SKM-1 treated with dmso at 0.1 percent for 144 hours (cell line): ENCODE measurements at regions not wholly inside any gene's neighbourhood (a gene's known extent, or its start where the extent isn't known, plus 50 kb on each side); places are given as distances from the start of the nearest gene placed in this dataset.

Experiments
- DNase-seq: peaks from one replicate; lab custom pipeline; 2025; ENCODE audit not compliant: unreplicated experiment; lab: John Stamatoyannopoulos, UW

GRCh38 chr1:37085393-37085792, 51.1 kb upstream of the GRIK3 start:
- DNase-seq, result no peak

GRCh38 chr1:37089750-37090149, 55.4 kb upstream of the GRIK3 start:
- DNase-seq, result no peak

- DNase-seq, result no peak
These were observed 56.4 kb upstream of the GRIK3 start for GRCh38 chr1:37090671-37091070.

GRCh38 chr1:37092937-37093336, 58.6 kb upstream of the GRIK3 start:
- no peak for DNase-seq

- DNase-seq, result no peak
These were observed 60.0 kb upstream of the GRIK3 start for GRCh38 chr1:37094302-37094701.

GRCh38 chr1:37096523-37096922, 62.2 kb upstream of the GRIK3 start:
- DNase-seq, result no peak

- DNase-seq, result no peak
These were observed 63.4 kb upstream of the GRIK3 start for GRCh38 chr1:37097731-37098130.

- no peak for DNase-seq
These were observed 63.9 kb upstream of the GRIK3 start for GRCh38 chr1:37098237-37098636.

- DNase-seq, result no peak
These were observed 66.0 kb upstream of the GRIK3 start for GRCh38 chr1:37100310-37100709.

- DNase-seq, result no peak
These were observed 68.5 kb upstream of the GRIK3 start for GRCh38 chr1:37102656-37103382.

GRCh38 chr1:37105911-37106310, 71.6 kb upstream of the GRIK3 start:
- no peak for DNase-seq

GRCh38 chr1:37107153-37107907, 73.0 kb upstream of the GRIK3 start:
- DNase-seq, result no peak

GRCh38 chr1:37108596-37109188, 74.4 kb upstream of the GRIK3 start:
- DNase-seq, result no peak

GRCh38 chr1:37112430-37112829, 78.1 kb upstream of the GRIK3 start:
- DNase-seq, result no peak

GRCh38 chr1:37113285-37113997, 79.1 kb upstream of the GRIK3 start:
- no peak for DNase-seq

- no peak for DNase-seq
These were observed 84.5 kb upstream of the GRIK3 start for GRCh38 chr1:37118790-37119189.

- DNase-seq, result no peak
These were observed 86.0 kb upstream of the GRIK3 start for GRCh38 chr1:37120279-37120678.

- DNase-seq, result no peak
These were observed 89.2 kb upstream of the GRIK3 start for GRCh38 chr1:37123276-37124115.

GRCh38 chr1:37124501-37124900, 90.2 kb upstream of the GRIK3 start:
- no peak for DNase-seq

- DNase-seq, result no peak
These were observed 91.0 kb upstream of the GRIK3 start for GRCh38 chr1:37125295-37125694.
